Upper lobe of left lung (tissue), 4 donors: ENCODE measurements at regions not wholly inside any gene's neighbourhood (a gene's known extent, or its start where the extent isn't known, plus 50 kb on each side); places are given as distances from the start of the nearest gene placed in this dataset.

Experiments used
- CTCF ChIP-seq, 6 experiments: fragments of 450-650 bp in 4 of 6; fragments of 200-600 bp in 2 of 6; sonication (generic) in 2 of 6; IDR thresholded peaks; one replicate each; pipeline ENCODE4 v1.5.1; 2016 to 2019; ENCODE audit warnings: antibody characterized with exemption in 6 of 6
- EP300 ChIP-seq, 4 donors: sonication (generic); formaldehyde crosslinking; IDR thresholded peaks; one replicate each; pipeline ENCODE4 v1.5.1; 2017; ENCODE audit warnings: antibody characterized with exemption in 4 of 4, control low read depth in 2 of 4
- POLR2A ChIP-seq, 4 donors: fragments of 450-650 bp; IDR thresholded peaks; one replicate each; pipeline ENCODE4 v1.5.1; 2016 to 2017; ENCODE audit warnings: antibody characterized with exemption in 4 of 4, mild to moderate bottlenecking in 2 of 4
- POLR2AphosphoS5 ChIP-seq, 2 donors: sonication (generic); formaldehyde crosslinking; IDR thresholded peaks; one replicate each; pipeline ENCODE4 v1.5.1; 2017; ENCODE audit warnings: antibody characterized with exemption in 2 of 2

GRCh38 chr14:35235840-35236239 is 56.3 kb upstream of the PSMA6 start:
- TF ChIP-seq EP300 (IDR thresholded peaks at IDR 0.05): no peak
- TF ChIP-seq POLR2AphosphoS5 (IDR thresholded peaks at IDR 0.05): no peak
- no peak for TF ChIP-seq CTCF (IDR thresholded peaks at IDR 0.05)
- no peak for TF ChIP-seq POLR2A (IDR thresholded peaks at IDR 0.05)
